D721Med (cell line): ENCODE measurements at regions not wholly inside any gene's neighbourhood (a gene's known extent, or its start where the extent isn't known, plus 50 kb on each side); places are given as distances from the start of the nearest gene placed in this dataset.

Source experiments
- DNase-seq: peaks from one replicate; pipeline ENCODE4 v3.0.0; 2011; ENCODE audit warnings: low spot score; ENCODE audit not compliant: insufficient read length
- FAIRE-seq: peaks from 2 replicates; lab custom pipeline; 2011; peaks lifted over from hg19 to GRCh38; lab: Jason Lieb, UNC
- CTCF ChIP-seq: IDR thresholded peaks from 2 replicates; pipeline ENCODE4 v1.5.1; 2012; ENCODE audit warnings: mild to moderate bottlenecking, control low read depth; ENCODE audit not compliant: insufficient read depth; ENCODE audit errors: missing control alignments

GRCh38 chr6:22708469-22708868, 139.1 kb downstream of the HDGFL1 start:
- no peak for TF ChIP-seq CTCF
- DNase-seq (no peak), FAIRE-seq (no peak)

- TF ChIP-seq CTCF, result no peak
- no peak for FAIRE-seq
- DNase-seq, result no peak
These were observed 140.4 kb downstream of the HDGFL1 start for GRCh38 chr6:22709803-22710202.

DNA sequence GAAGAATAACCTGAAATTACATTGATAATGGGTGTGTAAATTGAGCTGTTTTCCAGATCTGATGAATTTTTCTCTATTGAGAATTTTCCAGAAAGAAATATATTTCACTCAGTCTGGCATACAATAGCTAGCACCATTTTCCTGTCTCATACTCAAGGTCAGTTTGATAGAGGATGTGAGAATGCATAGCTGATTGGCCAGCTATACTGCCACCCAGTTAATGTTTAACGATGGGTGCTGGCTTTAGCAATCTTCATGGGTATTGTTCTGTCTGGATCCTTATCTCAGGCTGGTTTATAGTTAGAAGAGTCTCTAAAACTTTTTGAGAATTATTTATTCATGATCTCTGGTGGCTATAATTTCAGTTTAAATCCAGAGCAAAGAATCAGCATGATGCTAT, 147.4 kb downstream of the HDGFL1 start:
- no peak for DNase-seq
- no peak for FAIRE-seq
- TF ChIP-seq CTCF, result no peak

DNA sequence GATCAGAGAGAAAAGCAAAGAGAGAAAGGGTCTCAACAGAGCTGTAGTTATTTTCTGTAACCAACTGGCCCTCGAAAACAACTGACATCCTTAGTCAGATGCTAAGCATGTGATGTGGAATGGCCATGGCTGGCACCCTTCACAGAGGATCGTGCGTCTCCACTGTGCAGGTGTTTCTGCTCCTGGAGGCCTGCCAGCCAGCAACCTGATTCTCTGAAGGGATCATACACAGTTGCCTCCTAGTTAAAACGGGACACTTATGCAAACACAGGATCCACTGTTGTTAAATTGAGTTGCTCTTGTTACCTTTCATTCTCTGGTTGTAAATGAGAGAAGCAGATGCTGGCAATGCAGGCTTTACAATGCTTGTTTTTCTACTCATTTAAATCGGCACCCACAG, 148.5 kb downstream of the HDGFL1 start:
- no peak for TF ChIP-seq CTCF
- FAIRE-seq (no peak), DNase-seq (no peak)

DNA sequence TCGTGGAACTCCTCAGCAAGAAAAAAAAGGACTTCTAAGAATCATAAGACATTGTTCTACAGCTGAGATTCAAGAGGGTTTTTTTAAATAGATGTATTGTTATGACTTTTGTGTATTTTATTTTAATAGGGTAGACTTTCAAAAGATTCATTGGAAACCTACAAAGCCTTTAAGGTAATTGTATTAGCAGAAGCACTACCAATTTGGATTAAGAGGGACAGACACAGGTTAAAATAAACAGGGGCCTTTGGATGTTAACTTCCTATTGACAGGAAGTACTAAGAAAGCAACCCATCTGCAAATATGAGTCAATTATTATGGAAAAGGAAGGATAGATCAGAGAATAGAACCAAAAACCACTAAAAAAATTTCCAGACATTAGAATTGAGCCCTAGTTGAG, 153.5 kb downstream of the HDGFL1 start:
- no peak for DNase-seq
- TF ChIP-seq CTCF, result no peak
- FAIRE-seq, result no peak

DNA sequence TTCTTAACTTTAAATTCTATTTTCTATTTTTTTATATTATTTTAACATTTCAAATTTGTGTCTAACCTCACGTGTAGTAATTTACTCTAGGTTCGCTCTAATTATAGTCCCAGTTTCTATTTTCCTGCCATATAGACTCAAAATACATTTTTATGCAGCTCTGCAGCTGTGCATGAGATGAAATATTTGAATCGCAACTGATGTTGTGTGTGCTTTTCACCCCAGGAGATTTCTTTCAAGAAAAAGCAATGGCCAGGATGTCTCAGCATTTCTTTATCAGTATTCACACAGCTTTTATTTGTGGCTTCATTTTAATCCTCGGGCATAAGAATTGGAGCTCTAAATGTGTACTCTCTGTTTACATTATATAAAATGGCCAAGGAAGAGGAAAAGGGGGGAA, 157.6 kb downstream of the HDGFL1 start:
- no peak for DNase-seq
- no peak for FAIRE-seq

DNA sequence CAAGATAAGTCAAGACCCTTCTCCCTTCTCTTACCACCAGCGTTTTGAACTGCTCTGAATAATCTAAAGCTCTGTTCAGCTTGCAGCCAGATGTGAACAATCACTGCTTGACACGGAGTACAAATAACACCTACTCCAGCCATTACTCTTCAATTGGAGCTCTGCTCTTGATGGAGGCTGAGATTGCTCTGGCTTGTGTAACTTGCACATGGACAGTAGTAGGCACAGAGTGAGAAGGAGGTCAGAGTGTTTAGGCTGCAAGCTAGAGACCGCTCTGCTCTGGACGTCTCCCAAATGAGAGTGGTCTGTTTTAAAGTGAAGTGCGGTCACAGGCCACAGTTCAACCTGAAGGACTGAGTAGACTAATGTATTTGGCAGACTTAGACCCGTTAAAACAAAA, 158.3 kb downstream of the HDGFL1 start:
- no peak for TF ChIP-seq CTCF
- DNase-seq, result no peak
- no peak for FAIRE-seq

More for the DNA sequence above, 157.6 kb downstream of the HDGFL1 start:
- TF ChIP-seq CTCF, result no peak
